Astrocyte (in vitro differentiated cells and primary cell): ENCODE measurements at regions not wholly inside any gene's neighbourhood (a gene's known extent, or its start where the extent isn't known, plus 50 kb on each side); places are given as distances from the start of the nearest gene placed in this dataset.

ENCODE experiments used
- EZH2 ChIP-seq: IDR thresholded peaks from 2 replicates; pipeline ENCODE4 v1.6.1; 2012; ENCODE audit warnings: mild to moderate bottlenecking, low read length, inconsistent platforms; ENCODE audit not compliant: insufficient read depth
- TF ChIP-seq, protein P1 (sequence below): IDR thresholded peaks from 2 replicates; pipeline ENCODE4 v1.5.1; 2011; ENCODE audit warnings: low read depth, mild to moderate bottlenecking, inconsistent platforms, low read length, moderate library complexity; ENCODE audit not compliant: insufficient read depth

DNA sequence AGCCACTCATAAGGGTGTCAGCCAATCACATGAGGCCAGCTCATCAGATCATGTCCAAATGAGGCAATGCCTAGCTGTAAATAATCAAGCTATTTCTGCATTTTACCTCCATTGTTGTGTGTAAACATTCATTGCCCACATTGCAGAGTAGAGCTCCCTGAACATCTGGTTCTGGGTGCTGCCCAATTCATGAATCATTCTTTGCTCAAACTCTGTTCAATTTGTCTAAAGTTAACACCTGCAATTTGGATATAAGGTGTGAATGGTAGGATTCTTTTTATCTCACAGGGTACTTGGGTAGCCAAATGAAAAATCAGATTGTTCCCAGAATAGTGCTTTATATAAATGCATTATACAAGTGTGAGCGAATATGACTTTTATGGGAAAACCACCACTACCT is 345.5 kb upstream of the NT5C1B start:
- TF ChIP-seq, protein P1, sequence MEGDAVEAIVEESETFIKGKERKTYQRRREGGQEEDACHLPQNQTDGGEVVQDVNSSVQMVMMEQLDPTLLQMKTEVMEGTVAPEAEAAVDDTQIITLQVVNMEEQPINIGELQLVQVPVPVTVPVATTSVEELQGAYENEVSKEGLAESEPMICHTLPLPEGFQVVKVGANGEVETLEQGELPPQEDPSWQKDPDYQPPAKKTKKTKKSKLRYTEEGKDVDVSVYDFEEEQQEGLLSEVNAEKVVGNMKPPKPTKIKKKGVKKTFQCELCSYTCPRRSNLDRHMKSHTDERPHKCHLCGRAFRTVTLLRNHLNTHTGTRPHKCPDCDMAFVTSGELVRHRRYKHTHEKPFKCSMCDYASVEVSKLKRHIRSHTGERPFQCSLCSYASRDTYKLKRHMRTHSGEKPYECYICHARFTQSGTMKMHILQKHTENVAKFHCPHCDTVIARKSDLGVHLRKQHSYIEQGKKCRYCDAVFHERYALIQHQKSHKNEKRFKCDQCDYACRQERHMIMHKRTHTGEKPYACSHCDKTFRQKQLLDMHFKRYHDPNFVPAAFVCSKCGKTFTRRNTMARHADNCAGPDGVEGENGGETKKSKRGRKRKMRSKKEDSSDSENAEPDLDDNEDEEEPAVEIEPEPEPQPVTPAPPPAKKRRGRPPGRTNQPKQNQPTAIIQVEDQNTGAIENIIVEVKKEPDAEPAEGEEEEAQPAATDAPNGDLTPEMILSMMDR, result no peak
- TF ChIP-seq EZH2, result no peak
